ENCODE measurements at regions not wholly inside any gene's neighbourhood (a gene's known extent, or its start where the extent isn't known, plus 50 kb on each side); places are given as distances from the start of the nearest gene placed in this dataset.

DNA sequence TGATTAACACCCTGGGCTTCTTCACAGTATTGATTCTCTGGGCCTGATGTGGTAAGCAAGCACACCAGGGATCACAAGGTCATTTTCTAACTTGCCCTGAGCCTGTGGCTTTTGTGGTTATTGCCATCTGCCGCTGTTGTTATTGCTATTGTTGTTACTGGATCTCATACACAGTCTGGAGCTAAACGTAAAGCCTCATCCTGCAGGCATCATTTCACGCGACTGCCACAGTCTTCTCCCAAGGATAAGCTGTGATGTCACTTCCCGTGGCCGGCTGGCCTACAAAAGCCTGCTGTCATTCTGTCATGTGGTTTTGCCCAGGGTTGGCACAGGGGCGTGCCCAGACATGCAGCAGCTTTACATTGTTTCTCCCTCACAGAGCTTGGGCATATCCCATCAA, 154.0 kb upstream of the GPR12 start:
- no peak for DNase-seq (ENCODE audit: low spot score)

DNA sequence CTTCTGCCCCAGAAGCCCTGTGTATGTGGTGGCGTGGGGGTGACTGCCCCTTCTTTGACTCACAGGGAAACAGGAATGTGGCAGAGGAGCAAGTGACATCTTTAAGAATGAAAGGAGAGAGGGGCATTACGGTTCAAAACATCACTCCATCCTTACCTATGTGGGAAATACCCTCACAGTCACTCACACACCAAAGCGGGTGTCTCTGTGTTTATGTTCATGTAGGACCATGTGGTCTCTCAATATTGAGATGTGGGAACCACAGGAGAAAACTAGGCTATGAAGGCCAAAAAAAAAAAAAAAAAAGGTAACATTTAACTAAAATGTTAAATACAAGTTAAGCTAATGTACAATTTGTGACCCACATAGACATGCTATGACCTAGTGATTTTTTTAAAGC, 153.6 kb upstream of the GPR12 start:
- Histone ChIP-seq H3K27ac (no peak overlapping the region), H3K27me3 (peaks cover 9% of the 10 kb centered on the region), H4K20me1 (ENCODE audit: insufficient read depth, poor library complexity, severe bottlenecking) (no peaks in the 10 kb centered on the region), H2AFZ (no peak overlapping the region), H3K4me1 (ENCODE audit: insufficient read depth) (no peaks in the 10 kb centered on the region), H3K9me3 (ENCODE audit: low read depth) (no peaks in the 10 kb centered on the region), H3K79me2 (no peaks in the 10 kb centered on the region), H3K4me3 (no peak overlapping the region), H3K36me3 (replicated peaks; ENCODE audit: insufficient read depth, low read depth) (no peaks in the 10 kb centered on the region), H3K4me2 (no peak overlapping the region), H3K9me2 (replicated peaks; ENCODE audit: insufficient read depth) (no peaks in the 10 kb centered on the region)
- DNase-seq (ENCODE audit: low spot score) = no peak
- 85% methylated on average over 3 of the region's 3 CpGs for WGBS (ENCODE audit: low lambda C conversion rate, missing lambda C conversion rate)
- no peak for TF ChIP-seq EZH2phosphoT487 (IDR thresholded peaks at IDR 0.05; ENCODE audit: low read depth, severe bottlenecking, unreplicated experiment)
- no peak for TF ChIP-seq EZH2 (IDR thresholded peaks at IDR 0.05; ENCODE audit: borderline replicate concordance)
- TF ChIP-seq, protein P1, sequence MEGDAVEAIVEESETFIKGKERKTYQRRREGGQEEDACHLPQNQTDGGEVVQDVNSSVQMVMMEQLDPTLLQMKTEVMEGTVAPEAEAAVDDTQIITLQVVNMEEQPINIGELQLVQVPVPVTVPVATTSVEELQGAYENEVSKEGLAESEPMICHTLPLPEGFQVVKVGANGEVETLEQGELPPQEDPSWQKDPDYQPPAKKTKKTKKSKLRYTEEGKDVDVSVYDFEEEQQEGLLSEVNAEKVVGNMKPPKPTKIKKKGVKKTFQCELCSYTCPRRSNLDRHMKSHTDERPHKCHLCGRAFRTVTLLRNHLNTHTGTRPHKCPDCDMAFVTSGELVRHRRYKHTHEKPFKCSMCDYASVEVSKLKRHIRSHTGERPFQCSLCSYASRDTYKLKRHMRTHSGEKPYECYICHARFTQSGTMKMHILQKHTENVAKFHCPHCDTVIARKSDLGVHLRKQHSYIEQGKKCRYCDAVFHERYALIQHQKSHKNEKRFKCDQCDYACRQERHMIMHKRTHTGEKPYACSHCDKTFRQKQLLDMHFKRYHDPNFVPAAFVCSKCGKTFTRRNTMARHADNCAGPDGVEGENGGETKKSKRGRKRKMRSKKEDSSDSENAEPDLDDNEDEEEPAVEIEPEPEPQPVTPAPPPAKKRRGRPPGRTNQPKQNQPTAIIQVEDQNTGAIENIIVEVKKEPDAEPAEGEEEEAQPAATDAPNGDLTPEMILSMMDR (IDR thresholded peaks at IDR 0.05; ENCODE audit: poor library complexity) = no peak

More for the DNA sequence above, 154.0 kb upstream of the GPR12 start:
- Histone ChIP-seq H2AFZ (no peak overlapping the region), H3K4me1 (ENCODE audit: insufficient read depth) (no peaks in the 10 kb centered on the region), H3K27ac (no peak overlapping the region), H4K20me1 (ENCODE audit: insufficient read depth, poor library complexity, severe bottlenecking) (no peaks in the 10 kb centered on the region), H3K9me2 (replicated peaks; ENCODE audit: insufficient read depth) (no peaks in the 10 kb centered on the region), H3K27me3 (peaks cover 9% of the 10 kb centered on the region), H3K9me3 (ENCODE audit: low read depth) (no peaks in the 10 kb centered on the region), H3K4me3 (no peak overlapping the region), H3K4me2 (no peak overlapping the region), H3K79me2 (no peaks in the 10 kb centered on the region), H3K36me3 (replicated peaks; ENCODE audit: insufficient read depth, low read depth) (no peaks in the 10 kb centered on the region)
- TF ChIP-seq EZH2phosphoT487 (IDR thresholded peaks at IDR 0.05; ENCODE audit: low read depth, severe bottlenecking, unreplicated experiment) (no peak), EZH2 (IDR thresholded peaks at IDR 0.05; ENCODE audit: borderline replicate concordance) (no peak)
- TF ChIP-seq, protein P1 (IDR thresholded peaks at IDR 0.05; ENCODE audit: poor library complexity) = no peak
- 83% methylated on average over 7 of the region's 7 CpGs for WGBS (ENCODE audit: low lambda C conversion rate, missing lambda C conversion rate)

DNA sequence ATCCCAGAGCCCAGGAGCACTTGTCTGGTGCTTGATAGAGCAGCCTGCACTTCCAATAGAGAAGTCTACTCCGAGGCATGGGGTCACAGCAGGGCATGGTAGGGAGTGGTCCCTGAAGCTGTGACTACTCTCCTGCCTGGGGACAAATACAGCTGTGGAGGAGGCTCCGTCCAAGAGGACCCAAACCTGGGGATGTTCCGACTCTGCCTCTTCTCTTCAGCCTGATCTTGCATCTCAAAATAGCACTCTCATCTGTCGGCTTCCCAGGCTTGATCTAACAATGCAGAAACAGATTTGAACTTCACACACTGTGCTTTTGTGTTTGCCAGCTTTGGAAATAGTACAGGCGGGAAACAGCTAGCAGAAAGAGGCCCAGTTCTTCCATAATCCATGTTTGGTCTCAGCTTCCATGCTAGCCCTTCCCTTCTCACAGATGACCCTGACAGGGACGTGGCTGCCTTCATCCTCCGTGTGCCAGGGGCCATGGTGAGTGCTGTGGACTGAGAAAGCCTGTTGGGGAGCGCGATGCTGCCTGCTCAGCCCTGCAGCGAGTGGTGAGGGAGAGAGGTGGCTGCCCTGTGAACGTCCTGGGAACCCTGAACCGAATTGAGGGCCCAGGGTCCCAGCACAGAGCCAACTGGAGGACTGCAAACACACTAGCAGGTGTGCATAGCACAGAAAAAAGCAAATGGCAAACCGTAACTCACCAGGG, 150.3 kb upstream of the GPR12 start:
- Histone ChIP-seq H3K9me2 (replicated peaks; ENCODE audit: insufficient read depth) (no peaks in the 10 kb centered on the region), H3K4me1 (ENCODE audit: insufficient read depth) (no peaks in the 10 kb centered on the region), H3K36me3 (replicated peaks; ENCODE audit: insufficient read depth, low read depth) (no peaks in the 10 kb centered on the region), H2AFZ (no peak overlapping the region), H3K9me3 (ENCODE audit: low read depth) (no peaks in the 10 kb centered on the region), H3K27ac (no peak overlapping the region), H3K27me3 (peaks cover 26% of the 10 kb centered on the region), H3K4me2 (no peak overlapping the region), H3K4me3 (no peak overlapping the region), H3K79me2 (no peaks in the 10 kb centered on the region), H4K20me1 (ENCODE audit: insufficient read depth, poor library complexity, severe bottlenecking) (no peaks in the 10 kb centered on the region)
- TF ChIP-seq, protein P1 (IDR thresholded peaks at IDR 0.05; ENCODE audit: poor library complexity) = no peak
- TF ChIP-seq EZH2phosphoT487 (IDR thresholded peaks at IDR 0.05; ENCODE audit: low read depth, severe bottlenecking, unreplicated experiment) (no peak), EZH2 (IDR thresholded peaks at IDR 0.05; ENCODE audit: borderline replicate concordance) (no peak)
- no peak for DNase-seq (ENCODE audit: low spot score)
- 85% methylated on average over 13 of the region's 13 CpGs for WGBS (ENCODE audit: low lambda C conversion rate, missing lambda C conversion rate)
